ENCODE measurements at regions not wholly inside any gene's neighbourhood (a gene's known extent, or its start where the extent isn't known, plus 50 kb on each side); places are given as distances from the start of the nearest gene placed in this dataset.

DNA sequence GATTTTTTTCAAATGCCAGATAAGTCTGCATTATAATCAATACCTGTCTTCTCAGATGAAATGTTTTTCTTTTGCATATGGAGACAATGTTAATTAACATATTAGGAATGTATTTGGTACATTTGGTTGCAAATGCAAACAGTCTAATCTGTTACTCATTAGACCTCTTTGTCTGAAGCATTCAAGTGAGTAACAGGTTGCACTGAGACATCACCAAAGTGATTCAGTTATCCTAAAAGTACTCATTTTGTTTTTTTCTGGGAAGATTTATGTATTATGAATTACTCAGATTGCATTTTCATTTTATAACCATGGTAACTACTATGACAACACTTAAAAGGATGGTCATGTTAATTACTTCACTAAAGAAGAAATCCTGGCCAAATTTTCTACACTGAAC lies 513.6 kb downstream of the HTR7 start:
- TF ChIP-seq, protein P1, sequence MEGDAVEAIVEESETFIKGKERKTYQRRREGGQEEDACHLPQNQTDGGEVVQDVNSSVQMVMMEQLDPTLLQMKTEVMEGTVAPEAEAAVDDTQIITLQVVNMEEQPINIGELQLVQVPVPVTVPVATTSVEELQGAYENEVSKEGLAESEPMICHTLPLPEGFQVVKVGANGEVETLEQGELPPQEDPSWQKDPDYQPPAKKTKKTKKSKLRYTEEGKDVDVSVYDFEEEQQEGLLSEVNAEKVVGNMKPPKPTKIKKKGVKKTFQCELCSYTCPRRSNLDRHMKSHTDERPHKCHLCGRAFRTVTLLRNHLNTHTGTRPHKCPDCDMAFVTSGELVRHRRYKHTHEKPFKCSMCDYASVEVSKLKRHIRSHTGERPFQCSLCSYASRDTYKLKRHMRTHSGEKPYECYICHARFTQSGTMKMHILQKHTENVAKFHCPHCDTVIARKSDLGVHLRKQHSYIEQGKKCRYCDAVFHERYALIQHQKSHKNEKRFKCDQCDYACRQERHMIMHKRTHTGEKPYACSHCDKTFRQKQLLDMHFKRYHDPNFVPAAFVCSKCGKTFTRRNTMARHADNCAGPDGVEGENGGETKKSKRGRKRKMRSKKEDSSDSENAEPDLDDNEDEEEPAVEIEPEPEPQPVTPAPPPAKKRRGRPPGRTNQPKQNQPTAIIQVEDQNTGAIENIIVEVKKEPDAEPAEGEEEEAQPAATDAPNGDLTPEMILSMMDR (IDR thresholded peaks at IDR 0.05), result no peak
- TF ChIP-seq POLR2A (IDR thresholded peaks at IDR 0.05) (no peak), EP300 (IDR thresholded peaks at IDR 0.05) (no peak), POLR2AphosphoS5 (IDR thresholded peaks at IDR 0.05) (no peak)
